Spleen (tissue), 11 donors: ENCODE measurements at regions not wholly inside any gene's neighbourhood (a gene's known extent, or its start where the extent isn't known, plus 50 kb on each side); places are given as distances from the start of the nearest gene placed in this dataset.

ENCODE experiments used
- DNase-seq: peaks from one replicate; pipeline ENCODE4 v3.0.0-alpha.2; 2020
- H3K27ac ChIP-seq, 8 donors: fragments of 200-600 bp; sonication (generic) in 7 of 8; 1 replicate in 4 of 8; 2 replicates in 4 of 8; pipeline versions ENCODE4 v1.5.0 to v1.8.0; 2016 to 2021; ENCODE audit warnings: inconsistent platforms in 4 of 8, mild to moderate bottlenecking in 4 of 8, moderate library complexity in 1 of 8
- H3K27me3 ChIP-seq, 7 donors: fragments of 200-600 bp; sonication (generic) in 6 of 7; replicated peaks in 1 of 7; 1 replicate in 4 of 7; 2 replicates in 3 of 7; pipeline versions ENCODE4 v1.5.0 to v1.8.0; 2016 to 2021; ENCODE audit warnings: inconsistent platforms in 3 of 7, mild to moderate bottlenecking in 1 of 7
- H3K36me3 ChIP-seq, 6 donors: fragments of 200-600 bp; sonication (generic) in 5 of 6; 1 replicate in 4 of 6; 2 replicates in 2 of 6; pipeline versions ENCODE4 v1.5.0 to v1.8.0; 2016 to 2021; ENCODE audit warnings: inconsistent platforms in 2 of 6
- H3K4me1 ChIP-seq, 6 donors: fragments of 200-600 bp; sonication (generic) in 5 of 6; 1 replicate in 3 of 6; 2 replicates in 3 of 6; pipeline versions ENCODE4 v1.5.0 to v1.8.0; 2016 to 2021; ENCODE audit warnings: inconsistent platforms in 3 of 6
- H3K4me3 ChIP-seq, 8 donors: fragments of 200-600 bp; sonication (generic) in 7 of 8; 1 replicate in 4 of 8; 2 replicates in 4 of 8; pipeline versions ENCODE4 v1.5.0 to v1.8.0; 2016 to 2021; ENCODE audit warnings: inconsistent platforms in 4 of 8, mild to moderate bottlenecking in 4 of 8, moderate library complexity in 2 of 8
- H3K9me3 ChIP-seq, 8 donors: fragments of 200-600 bp; sonication (generic) in 7 of 8; 1 replicate in 4 of 8; 2 replicates in 4 of 8; pipeline versions ENCODE4 v1.5.0 to v1.8.0; 2016 to 2021; ENCODE audit warnings: inconsistent platforms in 4 of 8
- CTCF ChIP-seq, 11 experiments: fragments of 200-600 bp in 7 of 11; fragments of 450-650 bp in 4 of 11; sonication (generic) in 4 of 11; IDR thresholded peaks in 8 of 11; conservative IDR thresholded peaks in 3 of 11; 1 replicate in 7 of 11; 2 replicates in 4 of 11; pipeline versions ENCODE4 v1.4.0 to v1.8.0; 2016 to 2021; ENCODE audit warnings: antibody characterized with exemption in 11 of 11, inconsistent platforms in 4 of 11, mild to moderate bottlenecking in 1 of 11
- POLR2A ChIP-seq, 3 donors: fragments of 450-650 bp; IDR thresholded peaks; one replicate each; pipeline ENCODE4 v1.5.1; 2017; ENCODE audit warnings: antibody characterized with exemption in 3 of 3, mild to moderate bottlenecking in 1 of 3
- POLR2AphosphoS5 ChIP-seq, 3 donors: sonication (generic); formaldehyde crosslinking; IDR thresholded peaks; one replicate each; pipeline ENCODE4 v1.5.1; 2017; ENCODE audit warnings: antibody characterized with exemption in 3 of 3
- WGBS, 5 donors: extraction: QIAGEN DNeasy Blood & Tissue Kit in 3 of 5; methylation state at CpG; one replicate each; pipeline versions ENCODE4 v1.1.5 to v1.1.7; 2013 to 2018; 5-methylcytosine and 5-hydroxymethylcytosine counted together
- intact Hi-C: fragments of 100-400 bp; cut with DNase I; formaldehyde crosslinking; loops from one replicate; pipeline ENCODE4 v1.15.0; 2023; ENCODE audit warnings: low total_unique reads
- donor health status: healthy with polysubstance abuse.
- donor health status: DM: no; HTN: no; CAD: no; lungs with moderate emphysema.
- donor health status: DM: no; HTN: no; CAD: no.
- donor health status: Bipolar disorder and iron deficiency.
- donor health status: healthy.
- donor health status: DM: no; HTN: no; CAD: no.
- donor health status: DM: yes; HTN: yes; CAD: no.

GRCh38 chr20:24291014-24291413 is 178.4 kb upstream of the SYNDIG1 start:
- Histone ChIP-seq H3K9me3 (no peaks in the 10 kb centered on the region), H3K27ac (no peak overlapping the region), H3K4me3 (no peak overlapping the region), H3K27me3 (no peaks in the 10 kb centered on the region), H3K36me3 (no peaks in the 10 kb centered on the region), H3K4me1 (peaks cover 0 to 14% (median 0%) of the 10 kb centered on the region in 6 donors)
- TF ChIP-seq POLR2A (IDR thresholded peaks at IDR 0.05): no peak
- no peak for TF ChIP-seq POLR2AphosphoS5 (IDR thresholded peaks at IDR 0.05)
- TF ChIP-seq CTCF (IDR thresholded peaks at IDR 0.05 in 8 of 11, conservative IDR thresholded peaks at IDR 0.05 in 3 of 11): no peak
- no peak for DNase-seq
- intact Hi-C loops: no loop called here
- WGBS, 5 donors: 87 to 90% (median 89%) methylated on average over 3 of the region's 3 CpGs

DNA sequence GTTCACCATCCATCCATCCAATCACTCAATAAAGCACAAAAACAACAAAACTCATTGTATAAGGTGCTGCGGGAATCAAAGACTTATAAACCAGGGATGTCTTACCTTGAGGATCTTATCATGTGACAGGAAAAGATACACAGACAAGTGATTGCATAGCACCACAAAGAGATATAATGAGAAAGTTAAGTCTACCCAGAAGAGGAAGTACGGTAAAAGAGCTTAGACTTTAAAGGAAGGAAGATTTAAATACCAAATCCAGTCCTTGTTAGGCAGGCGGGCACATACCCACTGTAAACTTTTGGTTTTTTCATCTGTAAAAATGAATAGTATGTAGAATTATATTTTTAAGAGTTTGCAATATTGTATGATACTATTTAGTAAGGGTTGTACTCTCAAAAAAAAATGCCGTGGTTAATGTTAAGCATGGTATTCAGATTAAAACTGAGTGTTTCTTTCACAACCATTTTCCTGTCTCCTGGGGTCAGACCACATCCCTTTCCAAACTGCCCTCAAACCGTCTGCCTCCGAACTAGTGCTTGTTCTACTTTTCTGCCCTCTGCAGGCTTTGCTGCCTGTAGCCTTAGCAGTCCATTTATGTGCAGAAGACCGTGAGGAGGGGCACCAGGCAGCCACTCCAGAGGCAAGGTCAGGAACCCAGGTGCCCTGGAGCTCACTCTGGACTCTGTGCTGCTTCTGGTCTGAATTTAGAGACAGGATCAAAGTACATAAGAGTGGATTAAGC is 179.5 kb upstream of the SYNDIG1 start:
- Histone ChIP-seq H3K27me3 (no peaks in the 10 kb centered on the region), H3K4me1 (peaks cover 0 to 14% (median 0%) of the 10 kb centered on the region in 6 donors), H3K4me3 (no peak overlapping the region), H3K27ac (no peak overlapping the region), H3K36me3 (no peaks in the 10 kb centered on the region), H3K9me3 (no peaks in the 10 kb centered on the region)
- DNase-seq: no peak
- WGBS, 5 donors: 12 to 18% (median 14%) methylated on average over 7 of the region's 7 CpGs
- TF ChIP-seq POLR2AphosphoS5 (IDR thresholded peaks at IDR 0.05): no peak
- TF ChIP-seq POLR2A (IDR thresholded peaks at IDR 0.05): no peak
- no peak for TF ChIP-seq CTCF (IDR thresholded peaks at IDR 0.05 in 8 of 11, conservative IDR thresholded peaks at IDR 0.05 in 3 of 11)
- intact Hi-C loops: no loop called here

- Histone ChIP-seq H3K4me3 (no peak overlapping the region), H3K27ac (no peak overlapping the region), H3K4me1 (no peaks in the 10 kb centered on the region), H3K36me3 (no peaks in the 10 kb centered on the region), H3K27me3 (peaks cover 0 to 4% (median 0%) of the 10 kb centered on the region in 7 donors), H3K9me3 (no peaks in the 10 kb centered on the region)
- no peak for TF ChIP-seq CTCF (IDR thresholded peaks at IDR 0.05 in 8 of 11, conservative IDR thresholded peaks at IDR 0.05 in 3 of 11)
- no peak for DNase-seq
- intact Hi-C loops: no loop called here
- 87 to 95% (median 90%) methylated on average over 5 of the region's 5 CpGs for WGBS, 5 donors
These were observed 186.2 kb upstream of the SYNDIG1 start for GRCh38 chr20:24283186-24283585.

- H3K27me3 ChIP-seq: no peaks in the 10 kb centered on the region
- TF ChIP-seq POLR2A (IDR thresholded peaks at IDR 0.05): no peak
- TF ChIP-seq CTCF (IDR thresholded peaks at IDR 0.05 in 8 of 11, conservative IDR thresholded peaks at IDR 0.05 in 3 of 11): no peak
- TF ChIP-seq POLR2AphosphoS5 (IDR thresholded peaks at IDR 0.05): no peak
- no peak overlapping the region for H3K27ac ChIP-seq
- intact Hi-C loops: no loop called here
- no peak for DNase-seq
- H3K4me3 ChIP-seq: no peak overlapping the region
- no peaks in the 10 kb centered on the region for H3K4me1 ChIP-seq
- 82 to 93% (median 86%) methylated on average over 9 of the region's 9 CpGs for WGBS, 5 donors
- H3K36me3 ChIP-seq: no peaks in the 10 kb centered on the region
- peaks cover 0 to 20% (median 16%) of the 10 kb centered on the region in 8 donors for H3K9me3 ChIP-seq
These were observed 192.2 kb upstream of the SYNDIG1 start for GRCh38 chr20:24277196-24277595.
